ENCODE measurements at regions not wholly inside any gene's neighbourhood (a gene's known extent, or its start where the extent isn't known, plus 50 kb on each side); places are given as distances from the start of the nearest gene placed in this dataset.

DNA sequence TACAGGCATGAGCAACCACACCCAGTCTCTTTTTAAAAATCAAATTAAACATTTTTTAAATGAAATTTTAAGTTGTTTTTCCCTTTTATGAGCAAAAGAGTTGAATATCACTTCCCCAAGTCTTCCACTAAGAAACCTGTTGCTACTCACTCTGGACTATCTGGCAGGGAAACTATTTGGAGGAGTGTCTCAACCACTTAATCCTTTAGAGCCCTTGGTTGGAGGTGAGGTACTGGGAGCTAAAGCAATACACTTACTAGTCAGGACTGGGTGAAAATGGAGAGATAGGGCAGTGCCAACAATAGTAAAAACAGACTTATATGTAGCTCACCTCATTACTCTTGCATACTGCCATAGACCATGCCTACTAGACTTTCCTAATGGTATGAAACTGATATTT is 135.5 kb downstream of the RND3 start:
- Histone ChIP-seq H3K4me3 (replicated peaks in 1 of 4; ENCODE audit: control extremely low read depth in 1 of 4, insufficient read depth in 1 of 4, low read depth in 3 of 4, low read length in 4 of 4) (no peak overlapping the region), H3K4me1 (ENCODE audit: control insufficient read depth, extremely low read depth, insufficient read depth, low read length) (no peaks in the 10 kb centered on the region), H3K27me3 (ENCODE audit: control insufficient read depth, insufficient read depth, low read length) (no peaks in the 10 kb centered on the region), H3K36me3 (ENCODE audit: control insufficient read depth, insufficient read depth, low read length) (no peaks in the 10 kb centered on the region), H3K9me3 (ENCODE audit: control insufficient read depth, insufficient read depth, low read depth, low read length) (no peaks in the 10 kb centered on the region), H3K27ac (ENCODE audit: insufficient read depth, low read length) (no peak overlapping the region), H3K79me2 (ENCODE audit: control insufficient read depth, insufficient read depth, low read length) (no peaks in the 10 kb centered on the region), H3K9ac (ENCODE audit: insufficient read depth, low read length) (no peak overlapping the region), H2AFZ (ENCODE audit: low read length) (no peak overlapping the region), H4K20me1 (ENCODE audit: control insufficient read depth, extremely low read depth, insufficient read depth, low read length) (no peaks in the 10 kb centered on the region), H3K4me2 (ENCODE audit: extremely low read depth, insufficient read depth, low read length) (no peak overlapping the region)
- TF ChIP-seq, protein P1, sequence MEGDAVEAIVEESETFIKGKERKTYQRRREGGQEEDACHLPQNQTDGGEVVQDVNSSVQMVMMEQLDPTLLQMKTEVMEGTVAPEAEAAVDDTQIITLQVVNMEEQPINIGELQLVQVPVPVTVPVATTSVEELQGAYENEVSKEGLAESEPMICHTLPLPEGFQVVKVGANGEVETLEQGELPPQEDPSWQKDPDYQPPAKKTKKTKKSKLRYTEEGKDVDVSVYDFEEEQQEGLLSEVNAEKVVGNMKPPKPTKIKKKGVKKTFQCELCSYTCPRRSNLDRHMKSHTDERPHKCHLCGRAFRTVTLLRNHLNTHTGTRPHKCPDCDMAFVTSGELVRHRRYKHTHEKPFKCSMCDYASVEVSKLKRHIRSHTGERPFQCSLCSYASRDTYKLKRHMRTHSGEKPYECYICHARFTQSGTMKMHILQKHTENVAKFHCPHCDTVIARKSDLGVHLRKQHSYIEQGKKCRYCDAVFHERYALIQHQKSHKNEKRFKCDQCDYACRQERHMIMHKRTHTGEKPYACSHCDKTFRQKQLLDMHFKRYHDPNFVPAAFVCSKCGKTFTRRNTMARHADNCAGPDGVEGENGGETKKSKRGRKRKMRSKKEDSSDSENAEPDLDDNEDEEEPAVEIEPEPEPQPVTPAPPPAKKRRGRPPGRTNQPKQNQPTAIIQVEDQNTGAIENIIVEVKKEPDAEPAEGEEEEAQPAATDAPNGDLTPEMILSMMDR (conservative IDR thresholded peaks at IDR 0.05 in 1 of 2, IDR thresholded peaks at IDR 0.05 in 1 of 2; ENCODE audit: low read depth in 1 of 2, low read length in 2 of 2), result no peak
- no peak for TF ChIP-seq EZH2 (IDR thresholded peaks at IDR 0.05; ENCODE audit: low read length, missing control alignments)
- no peak for DNase-seq (ENCODE audit: low read depth in 2 of 2)

DNA sequence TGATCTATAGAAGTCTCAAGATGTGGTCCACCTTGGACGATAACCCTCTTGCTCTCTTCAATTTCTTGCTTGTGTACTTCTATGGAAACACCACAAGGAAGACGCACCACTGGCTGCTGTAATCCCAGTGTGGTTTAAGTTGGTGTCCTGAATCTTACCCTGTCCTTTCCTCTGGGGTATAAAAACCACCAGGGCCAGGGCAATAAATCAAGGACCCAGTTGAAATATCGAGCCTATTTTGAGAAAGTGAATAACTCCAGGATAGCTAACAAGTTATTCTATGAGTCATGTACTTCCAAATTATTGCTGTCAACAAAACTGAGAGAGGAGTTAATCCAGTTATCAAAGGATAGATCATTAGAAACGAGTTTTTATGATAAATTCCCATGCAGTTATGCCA is 137.0 kb downstream of the RND3 start:
- no peaks in the 10 kb centered on the region for H3K79me2 ChIP-seq (ENCODE audit: control insufficient read depth, insufficient read depth, low read length)
- H3K4me1 ChIP-seq (ENCODE audit: control insufficient read depth, extremely low read depth, insufficient read depth, low read length), result no peaks in the 10 kb centered on the region
- no peaks in the 10 kb centered on the region for H3K27me3 ChIP-seq (ENCODE audit: control insufficient read depth, insufficient read depth, low read length)
- no peak for DNase-seq (ENCODE audit: low read depth in 2 of 2)
- H3K4me2 ChIP-seq (ENCODE audit: extremely low read depth, insufficient read depth, low read length), result no peak overlapping the region
- no peaks in the 10 kb centered on the region for H3K36me3 ChIP-seq (ENCODE audit: control insufficient read depth, insufficient read depth, low read length)
- H3K27ac ChIP-seq (ENCODE audit: insufficient read depth, low read length), result no peak overlapping the region
- H3K9me3 ChIP-seq (ENCODE audit: control insufficient read depth, insufficient read depth, low read depth, low read length), result no peaks in the 10 kb centered on the region
- no peak overlapping the region for H2AFZ ChIP-seq (ENCODE audit: low read length)
- H3K4me3 ChIP-seq (replicated peaks in 1 of 4; ENCODE audit: control extremely low read depth in 1 of 4, insufficient read depth in 1 of 4, low read depth in 3 of 4, low read length in 4 of 4), result no peak overlapping the region
- no peaks in the 10 kb centered on the region for H4K20me1 ChIP-seq (ENCODE audit: control insufficient read depth, extremely low read depth, insufficient read depth, low read length)
- no peak overlapping the region for H3K9ac ChIP-seq (ENCODE audit: insufficient read depth, low read length)
- TF ChIP-seq, protein P1 (conservative IDR thresholded peaks at IDR 0.05 in 1 of 2, IDR thresholded peaks at IDR 0.05 in 1 of 2; ENCODE audit: low read depth in 1 of 2, low read length in 2 of 2), result no peak
- TF ChIP-seq EZH2 (IDR thresholded peaks at IDR 0.05; ENCODE audit: low read length, missing control alignments), result no peak

DNA sequence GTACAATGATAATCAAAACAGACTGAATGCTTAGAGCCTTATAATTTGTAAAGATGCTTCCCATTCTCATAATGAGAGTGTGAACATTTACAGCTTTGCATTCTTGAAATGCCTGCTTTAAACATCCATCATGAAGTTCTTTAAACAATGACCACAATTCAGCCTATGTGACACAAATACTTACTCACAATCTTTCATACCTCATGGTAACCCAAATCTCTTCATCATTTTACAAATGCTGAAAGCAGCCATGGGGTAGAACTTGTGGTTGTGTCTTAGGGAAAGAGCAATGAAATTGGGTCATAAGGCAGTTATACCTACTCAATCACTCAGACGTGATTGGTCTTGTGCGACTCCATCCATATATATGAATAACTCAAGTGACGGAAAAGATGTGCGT is 140.7 kb downstream of the RND3 start:
- H3K4me2 ChIP-seq (ENCODE audit: extremely low read depth, insufficient read depth, low read length), result no peak overlapping the region
- no peaks in the 10 kb centered on the region for H3K79me2 ChIP-seq (ENCODE audit: control insufficient read depth, insufficient read depth, low read length)
- H3K36me3 ChIP-seq (ENCODE audit: control insufficient read depth, insufficient read depth, low read length), result no peaks in the 10 kb centered on the region
- no peak overlapping the region for H2AFZ ChIP-seq (ENCODE audit: low read length)
- H3K9me3 ChIP-seq (ENCODE audit: control insufficient read depth, insufficient read depth, low read depth, low read length), result no peaks in the 10 kb centered on the region
- peak in 1 of 2 donors; percentile 64 for DNase-seq (ENCODE audit: low read depth in 2 of 2)
- TF ChIP-seq EZH2 (IDR thresholded peaks at IDR 0.05; ENCODE audit: low read length, missing control alignments), result no peak
- TF ChIP-seq, protein P1 (conservative IDR thresholded peaks at IDR 0.05 in 1 of 2, IDR thresholded peaks at IDR 0.05 in 1 of 2; ENCODE audit: low read depth in 1 of 2, low read length in 2 of 2), result no peak
- no peaks in the 10 kb centered on the region for H4K20me1 ChIP-seq (ENCODE audit: control insufficient read depth, extremely low read depth, insufficient read depth, low read length)
- no peaks in the 10 kb centered on the region for H3K4me1 ChIP-seq (ENCODE audit: control insufficient read depth, extremely low read depth, insufficient read depth, low read length)
- H3K4me3 ChIP-seq (replicated peaks in 1 of 4; ENCODE audit: control extremely low read depth in 1 of 4, insufficient read depth in 1 of 4, low read depth in 3 of 4, low read length in 4 of 4), result no peak overlapping the region
- H3K9ac ChIP-seq (ENCODE audit: insufficient read depth, low read length), result no peak overlapping the region
- H3K27ac ChIP-seq (ENCODE audit: insufficient read depth, low read length), result no peak overlapping the region
- no peaks in the 10 kb centered on the region for H3K27me3 ChIP-seq (ENCODE audit: control insufficient read depth, insufficient read depth, low read length)

Data from fibroblast of lung (primary cell).